ENCODE measurements at regions not wholly inside any gene's neighbourhood (a gene's known extent, or its start where the extent isn't known, plus 50 kb on each side); places are given as distances from the start of the nearest gene placed in this dataset.

DNA sequence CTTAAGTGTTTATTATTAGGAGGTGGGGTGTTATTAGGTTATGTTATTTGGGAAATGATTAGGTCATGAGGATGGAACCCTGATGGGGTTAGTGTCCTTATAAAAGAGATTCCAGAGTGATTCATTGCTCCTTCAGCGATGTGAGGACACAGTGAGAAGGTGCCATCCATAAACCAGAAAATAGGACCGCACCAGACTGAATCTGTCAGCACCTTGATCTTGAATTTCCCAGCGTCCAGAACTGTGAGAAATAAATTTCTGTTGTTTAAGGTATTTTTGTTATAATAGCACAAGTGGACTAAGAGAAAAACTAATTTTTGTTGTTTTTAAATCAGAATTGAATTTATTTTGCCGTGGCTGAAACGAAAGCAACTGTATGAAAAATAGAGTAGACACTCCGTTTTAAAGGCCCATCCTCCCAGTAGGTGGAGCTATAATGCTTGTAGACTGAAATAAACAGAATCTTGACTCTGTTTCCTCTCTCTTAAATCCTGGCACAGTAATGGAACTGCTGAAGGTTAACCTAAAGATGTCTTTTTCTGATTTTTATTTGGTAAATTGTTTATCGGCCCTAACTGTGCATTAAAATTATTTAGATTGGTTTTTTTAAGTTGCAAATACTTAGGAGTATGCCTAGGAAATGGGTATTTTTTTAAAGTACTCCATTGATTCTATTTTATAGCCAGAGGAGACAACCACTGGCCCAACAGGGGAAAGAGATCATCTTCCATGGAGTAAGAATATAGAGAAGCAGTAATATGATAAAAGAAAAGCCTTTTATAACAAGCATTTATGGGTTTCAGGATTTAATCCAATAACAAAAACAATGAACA is 133.2 kb upstream of the ADAMTS3 start:
- ATAC-seq (no peak), DNase-seq (ENCODE audit: low read depth, low spot score) (peak; percentile 19)
- H3K9ac ChIP-seq (ENCODE audit: low read length), result no peak overlapping the region
- H3K79me2 ChIP-seq (ENCODE audit: insufficient read depth, low read length), result no peaks in the 10 kb centered on the region
- POLR2A ChIA-PET, result no interaction called here
- H3K4me2 ChIP-seq (ENCODE audit: low read length), result peak overlapping the region; percentile 27
- CTCF ChIA-PET, result no interaction called here
- H3K36me3 ChIP-seq (ENCODE audit: control insufficient read depth in 1 of 2, insufficient read depth in 2 of 2, low read length in 2 of 2), result no peaks in the 10 kb centered on the region
- peak overlapping the region; percentile 2 to 4; a peak in 1 of 4 replicates for H3K4me3 ChIP-seq (replicated peaks in 1 of 2; ENCODE audit: low read depth in 1 of 2, low read length in 2 of 2)
- no peak overlapping the region for H2AFZ ChIP-seq (ENCODE audit: low read depth, low read length, poor library complexity, severe bottlenecking)
- H3K27me3 ChIP-seq (ENCODE audit: insufficient read depth, low read length), result no peaks in the 10 kb centered on the region
- H3K9me2 ChIP-seq (ENCODE audit: insufficient read depth), result no peaks in the 10 kb centered on the region
- H3K9me3 ChIP-seq (ENCODE audit: control insufficient read depth in 1 of 2, insufficient read depth in 1 of 2, low read depth in 1 of 2, low read length in 2 of 2), result no peaks in the 10 kb centered on the region
- RAD21 ChIA-PET (ENCODE audit: low non-redundant PET in 1 of 2, low total read pairs in 2 of 2, uncharacterized antibody in 2 of 2, unreplicated experiment in 2 of 2), result no interaction called here
- no peak overlapping the region for H3K27ac ChIP-seq (ENCODE audit: low read depth, low read length)
- BruUV-seq (replicated peaks), result no TSS peak
- TF ChIP-seq, protein P1, sequence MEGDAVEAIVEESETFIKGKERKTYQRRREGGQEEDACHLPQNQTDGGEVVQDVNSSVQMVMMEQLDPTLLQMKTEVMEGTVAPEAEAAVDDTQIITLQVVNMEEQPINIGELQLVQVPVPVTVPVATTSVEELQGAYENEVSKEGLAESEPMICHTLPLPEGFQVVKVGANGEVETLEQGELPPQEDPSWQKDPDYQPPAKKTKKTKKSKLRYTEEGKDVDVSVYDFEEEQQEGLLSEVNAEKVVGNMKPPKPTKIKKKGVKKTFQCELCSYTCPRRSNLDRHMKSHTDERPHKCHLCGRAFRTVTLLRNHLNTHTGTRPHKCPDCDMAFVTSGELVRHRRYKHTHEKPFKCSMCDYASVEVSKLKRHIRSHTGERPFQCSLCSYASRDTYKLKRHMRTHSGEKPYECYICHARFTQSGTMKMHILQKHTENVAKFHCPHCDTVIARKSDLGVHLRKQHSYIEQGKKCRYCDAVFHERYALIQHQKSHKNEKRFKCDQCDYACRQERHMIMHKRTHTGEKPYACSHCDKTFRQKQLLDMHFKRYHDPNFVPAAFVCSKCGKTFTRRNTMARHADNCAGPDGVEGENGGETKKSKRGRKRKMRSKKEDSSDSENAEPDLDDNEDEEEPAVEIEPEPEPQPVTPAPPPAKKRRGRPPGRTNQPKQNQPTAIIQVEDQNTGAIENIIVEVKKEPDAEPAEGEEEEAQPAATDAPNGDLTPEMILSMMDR (IDR thresholded peaks at IDR 0.05 in 2 of 3, conservative IDR thresholded peaks at IDR 0.05 in 1 of 3; ENCODE audit: borderline replicate concordance in 1 of 3, insufficient read depth in 1 of 3, low read depth in 2 of 3, low read length in 2 of 3), result peak; percentile 27 to 62 (median 42); a peak in 4 of 6 replicates
- TF ChIP-seq RAD21 (IDR thresholded peaks at IDR 0.05; ENCODE audit: low read depth) (peak; percentile 50), ZFX (IDR thresholded peaks at IDR 0.05) (no peak)
- H3K4me1 ChIP-seq (ENCODE audit: control insufficient read depth in 1 of 2, insufficient read depth in 2 of 2, low read length in 2 of 2), result no peaks in the 10 kb centered on the region
- H4K20me1 ChIP-seq (ENCODE audit: insufficient read depth), result no peaks in the 10 kb centered on the region; the same call in 1 of the 2 replicates
- intact Hi-C loops (cut with micrococcal nuclease), result loop anchor here (1.0 kb wide), 1 partner anchor 317 kb away; no protein-coding TSS in a partner anchor

DNA sequence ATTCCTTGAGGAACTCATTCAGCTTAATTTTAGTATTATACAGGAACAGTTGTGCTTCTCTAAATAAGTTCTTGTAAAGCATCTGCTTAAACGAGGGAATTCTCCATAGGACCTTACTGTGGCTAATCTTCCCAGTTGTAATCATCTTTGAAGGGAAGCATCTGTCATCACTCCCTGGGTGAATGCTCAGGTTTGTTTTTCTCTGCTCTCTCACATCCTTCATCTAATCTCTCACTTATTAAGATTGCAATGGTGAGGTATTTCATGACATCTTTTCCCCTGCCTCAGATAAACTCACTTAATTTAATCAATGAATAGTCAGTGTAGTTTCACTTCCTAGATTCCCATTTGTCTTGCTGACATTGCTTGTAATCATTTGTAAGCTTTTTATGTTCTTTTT is 121.8 kb upstream of the ADAMTS3 start:
- BruUV-seq (replicated peaks), result no TSS peak
- DNase-seq (ENCODE audit: low read depth, low spot score), result no peak
- intact Hi-C loops (cut with micrococcal nuclease), result no loop called here
- Histone ChIP-seq H3K36me3 (ENCODE audit: control insufficient read depth in 1 of 2, insufficient read depth in 2 of 2, low read length in 2 of 2) (no peaks in the 10 kb centered on the region), H3K9me3 (ENCODE audit: control insufficient read depth in 1 of 2, insufficient read depth in 1 of 2, low read depth in 1 of 2, low read length in 2 of 2) (no peaks in the 10 kb centered on the region), H3K27me3 (ENCODE audit: insufficient read depth, low read length) (no peaks in the 10 kb centered on the region), H3K9ac (ENCODE audit: low read length) (no peak overlapping the region), H3K27ac (ENCODE audit: low read depth, low read length) (no peak overlapping the region), H4K20me1 (ENCODE audit: insufficient read depth) (no peaks in the 10 kb centered on the region), H2AFZ (ENCODE audit: low read depth, low read length, poor library complexity, severe bottlenecking) (no peak overlapping the region), H3K79me2 (ENCODE audit: insufficient read depth, low read length) (no peaks in the 10 kb centered on the region), H3K4me2 (ENCODE audit: low read length) (no peak overlapping the region), H3K4me3 (replicated peaks in 1 of 2; ENCODE audit: low read depth in 1 of 2, low read length in 2 of 2) (no peak overlapping the region), H3K4me1 (ENCODE audit: control insufficient read depth in 1 of 2, insufficient read depth in 2 of 2, low read length in 2 of 2) (no peaks in the 10 kb centered on the region), H3K9me2 (ENCODE audit: insufficient read depth) (no peaks in the 10 kb centered on the region)
- ChIA-PET CTCF (no interaction called here), RAD21 (ENCODE audit: low non-redundant PET in 1 of 2, low total read pairs in 2 of 2, uncharacterized antibody in 2 of 2, unreplicated experiment in 2 of 2) (no interaction called here), POLR2A (no interaction called here)
- ATAC-seq, result no peak
- TF ChIP-seq SIN3A (IDR thresholded peaks at IDR 0.05; ENCODE audit: low read depth), result no peak
- TF ChIP-seq EZH2 (IDR thresholded peaks at IDR 0.05), result no peak
- no peak for TF ChIP-seq ZFX (IDR thresholded peaks at IDR 0.05)
- TF ChIP-seq YY1 (IDR thresholded peaks at IDR 0.05; ENCODE audit: extremely low read depth, insufficient replicate concordance, low read depth, low read length), result no peak
- no peak for TF ChIP-seq EGR1 (IDR thresholded peaks at IDR 0.05; ENCODE audit: low read depth)
- TF ChIP-seq, protein P1 (IDR thresholded peaks at IDR 0.05 in 2 of 3, conservative IDR thresholded peaks at IDR 0.05 in 1 of 3; ENCODE audit: borderline replicate concordance in 1 of 3, insufficient read depth in 1 of 3, low read depth in 2 of 3, low read length in 2 of 3), result no peak

Data from HCT116 (cell line).